CD4-positive, alpha-beta T cell (primary cell): ENCODE measurements at regions not wholly inside any gene's neighbourhood (a gene's known extent, or its start where the extent isn't known, plus 50 kb on each side); places are given as distances from the start of the nearest gene placed in this dataset.

Experiments used
- ATAC-seq: fragments of 200-7000 bp; cut with Tn5 transposase; one replicate; pipeline ENCODE4 v1.10.0; 2022; ENCODE audit warnings: mild to moderate bottlenecking; ENCODE audit not compliant: poor library complexity
- CTCF ChIA-PET: fragments of 350-600 bp; sonication (Branson Sonifier 250); formaldehyde crosslinking; loops from one replicate; lab custom pipeline; 2021; ENCODE audit warnings: antibody characterized with exemption, inconsistent platforms; lab: Charles Lee
- POLR2A ChIA-PET: fragments of 350-600 bp; sonication (Branson Sonifier 250); formaldehyde crosslinking; loops from one replicate; lab custom pipeline; 2021; ENCODE audit warnings: antibody characterized with exemption, inconsistent platforms; lab: Charles Lee
- DNase-seq, 14 experiments: peaks; one replicate each; pipeline ENCODE4 v3.0.0-alpha.2; 2013 to 2020; ENCODE audit warnings: mixed read lengths in 2 of 14
- H3K27ac ChIP-seq, 2 donors: one replicate each; pipeline versions ENCODE4 v1.5.1 to v1.7.0; 2013; ENCODE audit warnings: low read length in 2 of 2, low read depth in 1 of 2, mild to moderate bottlenecking in 1 of 2
- H3K27me3 ChIP-seq, 2 experiments: 1 replicate in 1 of 2; 2 replicates in 1 of 2; pipeline versions ENCODE4 v1.6.1 to v1.7.0; 2013; ENCODE audit warnings: low read length in 2 of 2, control low read depth in 1 of 2, mild to moderate bottlenecking in 1 of 2, moderate library complexity in 1 of 2; ENCODE audit not compliant: insufficient read depth in 2 of 2, control insufficient read depth in 1 of 2
- H3K36me3 ChIP-seq: one replicate; pipeline ENCODE4 v1.6.1; 2013; ENCODE audit warnings: low read length, control low read depth; ENCODE audit not compliant: insufficient read depth
- H3K4me1 ChIP-seq: one replicate; pipeline ENCODE4 v1.6.1; 2013; ENCODE audit warnings: low read length, control low read depth; ENCODE audit not compliant: insufficient read depth
- H3K4me3 ChIP-seq: one replicate; pipeline ENCODE4 v1.5.1; 2013; ENCODE audit warnings: mild to moderate bottlenecking, low read length, moderate library complexity
- H3K9me3 ChIP-seq, 2 experiments: 1 replicate in 1 of 2; 2 replicates in 1 of 2; pipeline versions ENCODE4 v1.6.1 to v1.7.0; 2013; ENCODE audit warnings: low read length in 2 of 2, mild to moderate bottlenecking in 2 of 2, control low read depth in 1 of 2, moderate library complexity in 1 of 2; ENCODE audit not compliant: control insufficient read depth in 1 of 2, insufficient read depth in 1 of 2
- H3K27ac Mint-ChIP-seq: one replicate; pipeline ENCODE4 v1.8.0; 2020; ENCODE audit warnings: mixed read lengths
- H3K27me3 Mint-ChIP-seq: one replicate; pipeline ENCODE4 v1.8.0; 2021; ENCODE audit warnings: mixed read lengths
- H3K36me3 Mint-ChIP-seq: one replicate; pipeline ENCODE4 v1.8.0; 2021; ENCODE audit warnings: low read depth, mixed read lengths
- H3K4me1 Mint-ChIP-seq: one replicate; pipeline ENCODE4 v1.8.0; 2021; ENCODE audit warnings: low read depth, mixed read lengths
- H3K4me3 Mint-ChIP-seq: one replicate; pipeline ENCODE4 v1.8.0; 2020; ENCODE audit warnings: mild to moderate bottlenecking, mixed read lengths
- H3K9me3 Mint-ChIP-seq: one replicate; pipeline ENCODE4 v1.8.0; 2020; ENCODE audit warnings: mixed read lengths
- intact Hi-C, 2 experiments: fragments of 100-400 bp; cut with DNase I in 1 of 2; cut with micrococcal nuclease in 1 of 2; formaldehyde crosslinking; loops; one replicate each; pipeline versions ENCODE4 v1.15.1 to v1.9.0; 2023 to 2025; cut with DNase I, micrococcal nuclease
- TF ChIP-seq, protein P1 (sequence below): fragments of 200-600 bp; IDR thresholded peaks from one replicate; pipeline ENCODE4 v1.8.0; 2022; ENCODE audit warnings: antibody characterized with exemption, mild to moderate bottlenecking

- ATAC-seq (no peak), DNase-seq (no peak)
- TF ChIP-seq, protein P1, sequence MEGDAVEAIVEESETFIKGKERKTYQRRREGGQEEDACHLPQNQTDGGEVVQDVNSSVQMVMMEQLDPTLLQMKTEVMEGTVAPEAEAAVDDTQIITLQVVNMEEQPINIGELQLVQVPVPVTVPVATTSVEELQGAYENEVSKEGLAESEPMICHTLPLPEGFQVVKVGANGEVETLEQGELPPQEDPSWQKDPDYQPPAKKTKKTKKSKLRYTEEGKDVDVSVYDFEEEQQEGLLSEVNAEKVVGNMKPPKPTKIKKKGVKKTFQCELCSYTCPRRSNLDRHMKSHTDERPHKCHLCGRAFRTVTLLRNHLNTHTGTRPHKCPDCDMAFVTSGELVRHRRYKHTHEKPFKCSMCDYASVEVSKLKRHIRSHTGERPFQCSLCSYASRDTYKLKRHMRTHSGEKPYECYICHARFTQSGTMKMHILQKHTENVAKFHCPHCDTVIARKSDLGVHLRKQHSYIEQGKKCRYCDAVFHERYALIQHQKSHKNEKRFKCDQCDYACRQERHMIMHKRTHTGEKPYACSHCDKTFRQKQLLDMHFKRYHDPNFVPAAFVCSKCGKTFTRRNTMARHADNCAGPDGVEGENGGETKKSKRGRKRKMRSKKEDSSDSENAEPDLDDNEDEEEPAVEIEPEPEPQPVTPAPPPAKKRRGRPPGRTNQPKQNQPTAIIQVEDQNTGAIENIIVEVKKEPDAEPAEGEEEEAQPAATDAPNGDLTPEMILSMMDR = no peak
- Histone ChIP-seq H3K27me3 (no peaks in the 10 kb centered on the region), H3K4me3 (no peak overlapping the region), H3K27ac (no peak overlapping the region), H3K36me3 (no peaks in the 10 kb centered on the region), H3K9me3 (no peaks in the 10 kb centered on the region), H3K4me1 (no peaks in the 10 kb centered on the region)
- ChIA-PET POLR2A (no interaction called here), CTCF (no interaction called here)
- H3K27me3 Mint-ChIP-seq = peaks cover 15% of the 10 kb centered on the region
- no peaks in the 10 kb centered on the region for H3K4me1 Mint-ChIP-seq
- no peak overlapping the region for H3K4me3 Mint-ChIP-seq
- no peak overlapping the region for H3K27ac Mint-ChIP-seq
- intact Hi-C loops = no loop called here
- no peaks in the 10 kb centered on the region for H3K36me3 Mint-ChIP-seq
- H3K9me3 Mint-ChIP-seq = no peaks in the 10 kb centered on the region
Measured at GRCh38 chr6:12426121-12426520, 136.0 kb downstream of the EDN1 start.

- H3K9me3 ChIP-seq = no peaks in the 10 kb centered on the region
- H3K4me3 Mint-ChIP-seq = no peak overlapping the region
Measured at GRCh38 chr6:12431023-12431422, 140.9 kb downstream of the EDN1 start.

DNA sequence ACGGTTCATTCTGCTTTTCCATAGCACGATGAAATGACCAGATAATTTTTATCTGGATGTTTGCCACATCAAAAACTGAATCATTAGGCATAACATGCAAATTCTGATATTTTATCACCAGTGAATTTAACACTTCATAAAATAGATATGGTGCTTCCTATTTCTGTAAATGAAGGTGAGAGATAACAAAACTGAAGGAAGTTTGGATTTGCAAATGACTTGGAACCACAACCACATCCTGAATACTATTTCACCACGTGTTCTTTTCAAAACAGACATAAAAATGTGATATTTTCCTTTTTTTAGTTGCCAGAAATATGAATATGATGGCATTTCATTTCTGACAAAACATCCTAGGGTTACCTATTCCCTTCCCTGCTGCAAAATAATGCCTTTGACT, 146.1 kb downstream of the EDN1 start:
- Histone ChIP-seq H3K27ac (no peak overlapping the region), H3K4me1 (no peaks in the 10 kb centered on the region), H3K4me3 (no peak overlapping the region), H3K36me3 (no peaks in the 10 kb centered on the region), H3K27me3 (no peaks in the 10 kb centered on the region), H3K9me3 (no peaks in the 10 kb centered on the region)
- no peak for ATAC-seq
- CTCF ChIA-PET = no interaction called here
- Mint-ChIP-seq H3K36me3 (no peaks in the 10 kb centered on the region), H3K4me1 (no peaks in the 10 kb centered on the region), H3K9me3 (peaks cover 19% of the 10 kb centered on the region), H3K27ac (no peak overlapping the region), H3K27me3 (peaks cover 4% of the 10 kb centered on the region), H3K4me3 (no peak overlapping the region)
- POLR2A ChIA-PET = no interaction called here
- intact Hi-C loops = no loop called here
- TF ChIP-seq, protein P1 = no peak
- DNase-seq = no peak

More at GRCh38 chr6:12431023-12431422, 140.9 kb downstream of the EDN1 start:
- TF ChIP-seq, protein P1 = no peak
- ATAC-seq = no peak
- no peaks in the 10 kb centered on the region for H3K4me1 Mint-ChIP-seq
- ChIA-PET CTCF (no interaction called here), POLR2A (no interaction called here)
- H3K9me3 Mint-ChIP-seq = peaks cover 19% of the 10 kb centered on the region
- H3K27me3 Mint-ChIP-seq = peaks cover 5% of the 10 kb centered on the region
- H3K27ac ChIP-seq = no peak overlapping the region
- DNase-seq = no peak
- H3K4me1 ChIP-seq = no peaks in the 10 kb centered on the region
- H3K27me3 ChIP-seq = no peaks in the 10 kb centered on the region
- H3K36me3 ChIP-seq = no peaks in the 10 kb centered on the region
- intact Hi-C loops = no loop called here
- no peak overlapping the region for H3K27ac Mint-ChIP-seq
- H3K36me3 Mint-ChIP-seq = no peaks in the 10 kb centered on the region
- H3K4me3 ChIP-seq = no peak overlapping the region
